HUES6 (cell line): ENCODE measurements at regions not wholly inside any gene's neighbourhood (a gene's known extent, or its start where the extent isn't known, plus 50 kb on each side); places are given as distances from the start of the nearest gene placed in this dataset.

ENCODE experiments used
- H3K27ac ChIP-seq: 2 replicates; pipeline ENCODE4 v1.7.0; 2013; ENCODE audit warnings: low read depth, mild to moderate bottlenecking, low read length, inconsistent platforms
- H3K27me3 ChIP-seq: 2 replicates; pipeline ENCODE4 v1.6.1; 2013; ENCODE audit warnings: low read length; ENCODE audit not compliant: control insufficient read depth, insufficient read depth
- H3K36me3 ChIP-seq: 2 replicates; pipeline ENCODE4 v1.6.1; 2013; ENCODE audit warnings: low read length; ENCODE audit not compliant: control insufficient read depth, insufficient read depth
- H3K4me1 ChIP-seq: 2 replicates; pipeline ENCODE4 v1.6.1; 2013; ENCODE audit warnings: low read length; ENCODE audit not compliant: control insufficient read depth, insufficient read depth
- H3K4me3 ChIP-seq: 2 replicates; pipeline ENCODE4 v1.5.1; 2013; ENCODE audit warnings: low read depth, low read length
- H3K9ac ChIP-seq: one replicate; pipeline ENCODE4 v1.6.1; 2013; ENCODE audit warnings: mild to moderate bottlenecking, low read length
- H3K9me3 ChIP-seq: 2 replicates; pipeline ENCODE4 v1.6.1; 2013; ENCODE audit warnings: low read depth, low read length; ENCODE audit not compliant: control insufficient read depth, insufficient read depth

GRCh38 chr4:181345931-181346330 lies 897.3 kb upstream of the TENM3 start:
- no peaks in the 10 kb centered on the region for H3K36me3 ChIP-seq
- no peak overlapping the region for H3K9ac ChIP-seq
- H3K4me1 ChIP-seq: peaks cover 6% of the 10 kb centered on the region
- H3K4me3 ChIP-seq: no peak overlapping the region
- no peak overlapping the region for H3K27ac ChIP-seq
- H3K9me3 ChIP-seq: peaks cover 5% of the 10 kb centered on the region; the same call in 1 of the 2 replicates
- no peaks in the 10 kb centered on the region for H3K27me3 ChIP-seq

- Histone ChIP-seq H3K4me3 (no peak overlapping the region), H3K9ac (no peak overlapping the region), H3K36me3 (no peaks in the 10 kb centered on the region), H3K27me3 (no peaks in the 10 kb centered on the region), H3K9me3 (no peaks in the 10 kb centered on the region), H3K27ac (no peak overlapping the region), H3K4me1 (peaks cover 14% of the 10 kb centered on the region)
Measured at GRCh38 chr4:181350615-181351415, 892.4 kb upstream of the TENM3 start.

GRCh38 chr4:181364504-181364903 lies 878.7 kb upstream of the TENM3 start:
- H3K9ac ChIP-seq: no peak overlapping the region
- H3K27ac ChIP-seq: no peak overlapping the region
- no peak overlapping the region for H3K4me3 ChIP-seq
- no peaks in the 10 kb centered on the region for H3K4me1 ChIP-seq
- no peaks in the 10 kb centered on the region for H3K9me3 ChIP-seq
- no peaks in the 10 kb centered on the region for H3K36me3 ChIP-seq
- H3K27me3 ChIP-seq: no peaks in the 10 kb centered on the region

- Histone ChIP-seq H3K36me3 (no peaks in the 10 kb centered on the region), H3K4me3 (no peak overlapping the region), H3K27me3 (no peaks in the 10 kb centered on the region), H3K4me1 (no peaks in the 10 kb centered on the region), H3K9me3 (no peaks in the 10 kb centered on the region), H3K27ac (no peak overlapping the region), H3K9ac (no peak overlapping the region)
Measured at GRCh38 chr4:181365671-181366070, 877.5 kb upstream of the TENM3 start.

- no peaks in the 10 kb centered on the region for H3K27me3 ChIP-seq
- no peaks in the 10 kb centered on the region for H3K9me3 ChIP-seq
- H3K27ac ChIP-seq: no peak overlapping the region
- H3K4me3 ChIP-seq: no peak overlapping the region
- no peaks in the 10 kb centered on the region for H3K36me3 ChIP-seq
- H3K9ac ChIP-seq: no peak overlapping the region
- H3K4me1 ChIP-seq: peaks cover 6% of the 10 kb centered on the region
Measured at GRCh38 chr4:181372014-181372413, 871.2 kb upstream of the TENM3 start.

- Histone ChIP-seq H3K27me3 (no peaks in the 10 kb centered on the region), H3K36me3 (no peaks in the 10 kb centered on the region), H3K4me3 (no peak overlapping the region), H3K9me3 (0 out of 2 replicates have a peak, but pooled peaks cover 2% of the 10 kb centered on the region), H3K27ac (no peak overlapping the region), H3K9ac (no peak overlapping the region), H3K4me1 (peaks cover 6% of the 10 kb centered on the region)
Measured at GRCh38 chr4:181376058-181376457, 867.1 kb upstream of the TENM3 start.

- Histone ChIP-seq H3K36me3 (no peaks in the 10 kb centered on the region), H3K4me3 (no peak overlapping the region), H3K27ac (no peak overlapping the region), H3K4me1 (no peaks in the 10 kb centered on the region), H3K9ac (no peak overlapping the region), H3K9me3 (no peaks in the 10 kb centered on the region), H3K27me3 (no peaks in the 10 kb centered on the region)
Measured at GRCh38 chr4:181388061-181388460, 855.1 kb upstream of the TENM3 start.

GRCh38 chr4:181416966-181417365 lies 826.2 kb upstream of the TENM3 start:
- Histone ChIP-seq H3K27me3 (no peaks in the 10 kb centered on the region), H3K9ac (no peak overlapping the region), H3K36me3 (no peaks in the 10 kb centered on the region), H3K27ac (no peak overlapping the region), H3K4me3 (no peak overlapping the region), H3K9me3 (peaks cover 4% of the 10 kb centered on the region; the same call in 1 of the 2 replicates), H3K4me1 (no peaks in the 10 kb centered on the region)

GRCh38 chr4:181418496-181418895 lies 824.7 kb upstream of the TENM3 start:
- H3K4me3 ChIP-seq: no peak overlapping the region
- H3K4me1 ChIP-seq: no peaks in the 10 kb centered on the region
- H3K9ac ChIP-seq: no peak overlapping the region
- H3K9me3 ChIP-seq: peaks cover 4% of the 10 kb centered on the region; the same call in 1 of the 2 replicates
- no peaks in the 10 kb centered on the region for H3K36me3 ChIP-seq
- no peak overlapping the region for H3K27ac ChIP-seq
- no peaks in the 10 kb centered on the region for H3K27me3 ChIP-seq

- H3K27ac ChIP-seq: no peak overlapping the region
- H3K27me3 ChIP-seq: no peaks in the 10 kb centered on the region
- H3K36me3 ChIP-seq: no peaks in the 10 kb centered on the region
- no peak overlapping the region for H3K4me3 ChIP-seq
- H3K9ac ChIP-seq: no peak overlapping the region
- no peaks in the 10 kb centered on the region for H3K9me3 ChIP-seq
- H3K4me1 ChIP-seq: no peaks in the 10 kb centered on the region
Measured at GRCh38 chr4:181420950-181421349, 822.3 kb upstream of the TENM3 start.

- H3K9me3 ChIP-seq: no peaks in the 10 kb centered on the region
- no peaks in the 10 kb centered on the region for H3K36me3 ChIP-seq
- H3K4me1 ChIP-seq: no peaks in the 10 kb centered on the region
- no peak overlapping the region for H3K9ac ChIP-seq
- H3K27me3 ChIP-seq: no peaks in the 10 kb centered on the region
- no peak overlapping the region for H3K4me3 ChIP-seq
- H3K27ac ChIP-seq: no peak overlapping the region
Measured at GRCh38 chr4:181424362-181425016, 818.7 kb upstream of the TENM3 start.
